T-helper 1 cell treated with Interleukin-12 subunit alpha and Interleukin-12 subunit beta and Interleukin-4 antibody, amounts not matched to agents 30 μg/mL and 1 μg/mL, for 36 hours (primary cell): ENCODE measurements at regions not wholly inside any gene's neighbourhood (a gene's known extent, or its start where the extent isn't known, plus 50 kb on each side); places are given as distances from the start of the nearest gene placed in this dataset.

Source experiments
- H3K27ac Mint-ChIP-seq: one replicate; pipeline ENCODE4 v1.8.0; 2021; ENCODE audit warnings: mild to moderate bottlenecking, mixed read lengths
- H3K27me3 Mint-ChIP-seq: one replicate; pipeline ENCODE4 v1.8.0; 2021; ENCODE audit warnings: low read depth, mixed read lengths
- H3K36me3 Mint-ChIP-seq: one replicate; pipeline ENCODE4 v1.8.0; 2021; ENCODE audit warnings: low read depth, mixed read lengths
- H3K4me1 Mint-ChIP-seq: one replicate; pipeline ENCODE4 v1.8.0; 2021; ENCODE audit warnings: low read depth, mixed read lengths
- H3K4me3 Mint-ChIP-seq: one replicate; pipeline ENCODE4 v1.8.0; 2021; ENCODE audit warnings: mild to moderate bottlenecking, moderate library complexity, mixed read lengths
- H3K9me3 Mint-ChIP-seq: one replicate; pipeline ENCODE4 v1.8.0; 2021; ENCODE audit warnings: mixed read lengths

DNA sequence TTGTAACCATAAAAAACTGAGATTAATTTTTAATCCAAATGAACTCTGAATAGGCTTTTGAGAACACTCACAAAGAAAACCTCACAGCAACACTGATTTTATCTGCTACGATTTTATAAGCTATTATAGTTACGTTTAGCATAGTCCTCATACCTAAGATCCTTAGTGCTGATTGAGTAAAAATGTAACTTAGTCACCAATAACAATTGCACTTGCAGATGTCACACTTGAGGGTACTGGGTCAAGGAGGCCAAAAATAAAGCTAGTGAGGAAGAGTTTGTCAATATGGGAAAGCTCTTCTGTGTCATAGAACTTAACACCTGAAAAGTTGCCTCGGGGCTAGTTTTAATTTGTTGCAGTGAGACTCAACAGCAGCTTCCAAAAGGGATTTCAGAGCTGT is 706.5 kb upstream of the FAM98A start:
- Mint-ChIP-seq H3K9me3 (peaks cover 6% of the 10 kb centered on the region), H3K4me3 (no peak overlapping the region), H3K27ac (no peak overlapping the region), H3K36me3 (no peaks in the 10 kb centered on the region), H3K4me1 (no peaks in the 10 kb centered on the region), H3K27me3 (no peaks in the 10 kb centered on the region)

DNA sequence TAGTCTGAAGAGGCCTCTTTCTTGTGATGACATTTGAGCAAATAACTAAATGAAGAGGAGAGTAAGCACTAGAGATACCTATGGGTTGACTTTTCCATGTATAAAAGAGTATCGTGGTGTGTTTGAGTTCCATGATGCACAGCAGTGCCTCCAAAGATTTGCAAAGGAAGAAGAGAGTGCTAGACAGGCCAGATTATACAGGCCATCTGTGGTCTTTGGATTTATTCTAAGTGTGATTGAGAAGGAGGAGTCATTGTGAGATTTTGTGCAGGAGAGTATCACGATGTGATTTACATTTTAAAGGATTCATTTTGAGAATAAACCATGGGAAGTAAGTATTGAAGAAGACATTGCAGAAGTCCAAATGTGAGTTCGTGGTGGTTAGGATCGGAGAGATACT is 695.9 kb upstream of the FAM98A start:
- H3K4me3 Mint-ChIP-seq = no peak overlapping the region
- H3K27ac Mint-ChIP-seq = no peak overlapping the region
- H3K36me3 Mint-ChIP-seq = no peaks in the 10 kb centered on the region
- H3K9me3 Mint-ChIP-seq = no peaks in the 10 kb centered on the region
- no peaks in the 10 kb centered on the region for H3K4me1 Mint-ChIP-seq
- no peaks in the 10 kb centered on the region for H3K27me3 Mint-ChIP-seq

DNA sequence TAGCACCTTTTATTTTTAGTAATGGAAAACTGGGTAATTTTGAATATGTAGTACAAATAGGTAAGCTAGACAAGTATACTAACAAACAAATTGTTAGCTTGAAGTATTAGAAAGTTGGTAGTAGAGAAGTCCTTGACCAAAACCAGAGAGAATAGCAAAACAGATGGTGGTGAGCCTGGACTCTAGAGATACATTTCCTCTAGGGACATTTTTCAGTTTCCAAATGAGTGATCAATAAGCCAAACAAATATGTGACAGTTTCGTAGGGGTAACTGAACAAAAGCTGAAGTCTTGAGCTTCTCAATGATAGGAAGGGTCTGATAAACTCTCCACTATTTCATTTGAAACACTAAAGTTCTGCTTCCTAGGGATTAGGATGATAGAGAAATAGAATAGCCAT is 692.0 kb upstream of the FAM98A start:
- no peak overlapping the region for H3K27ac Mint-ChIP-seq
- no peaks in the 10 kb centered on the region for H3K27me3 Mint-ChIP-seq
- H3K4me1 Mint-ChIP-seq = no peaks in the 10 kb centered on the region
- H3K4me3 Mint-ChIP-seq = no peak overlapping the region
- H3K36me3 Mint-ChIP-seq = no peaks in the 10 kb centered on the region
- H3K9me3 Mint-ChIP-seq = peaks cover 4% of the 10 kb centered on the region

DNA sequence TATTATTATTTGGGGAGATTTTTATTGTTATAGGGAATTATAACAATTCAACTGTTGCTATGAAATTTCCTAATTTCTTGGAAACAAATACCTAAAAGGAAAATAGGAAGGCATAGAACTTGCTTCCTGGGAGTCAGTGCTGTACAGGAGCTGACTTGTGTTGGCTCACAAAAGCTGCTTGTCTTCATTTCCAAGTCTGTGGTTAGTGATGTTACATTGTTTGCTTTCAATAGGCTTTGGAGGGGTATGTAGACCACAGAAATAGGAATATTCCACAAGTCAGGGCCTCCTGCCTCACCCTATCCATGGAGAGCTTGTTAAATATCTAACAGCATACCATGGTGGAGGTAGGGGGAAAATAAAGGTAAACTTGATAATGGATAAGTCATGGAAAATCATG is 688.9 kb upstream of the FAM98A start:
- no peaks in the 10 kb centered on the region for H3K4me1 Mint-ChIP-seq
- no peaks in the 10 kb centered on the region for H3K27me3 Mint-ChIP-seq
- H3K27ac Mint-ChIP-seq = no peak overlapping the region
- H3K9me3 Mint-ChIP-seq = peaks cover 18% of the 10 kb centered on the region
- no peaks in the 10 kb centered on the region for H3K36me3 Mint-ChIP-seq
- H3K4me3 Mint-ChIP-seq = no peak overlapping the region

DNA sequence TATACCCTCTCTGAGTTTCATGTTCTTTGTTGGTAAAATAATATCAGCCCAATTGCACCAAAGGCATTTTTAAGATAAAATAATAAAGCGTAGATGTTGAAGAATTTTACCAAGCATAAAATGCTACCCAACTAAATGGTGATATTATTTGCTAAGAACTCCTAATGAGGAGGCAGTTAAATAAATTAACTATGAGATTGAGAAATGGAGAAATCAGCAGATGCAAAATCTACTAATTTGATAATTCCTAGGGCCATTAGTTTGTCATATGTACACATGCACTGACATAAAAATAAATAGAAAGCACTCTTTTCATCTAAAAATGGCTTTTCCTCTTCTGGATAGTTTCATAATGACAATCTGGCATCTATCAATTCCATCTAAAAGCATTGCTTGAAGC is 681.5 kb upstream of the FAM98A start:
- Mint-ChIP-seq H3K27ac (no peak overlapping the region), H3K4me3 (no peak overlapping the region), H3K27me3 (no peaks in the 10 kb centered on the region), H3K4me1 (no peaks in the 10 kb centered on the region), H3K9me3 (peaks cover 14% of the 10 kb centered on the region), H3K36me3 (no peaks in the 10 kb centered on the region)

DNA sequence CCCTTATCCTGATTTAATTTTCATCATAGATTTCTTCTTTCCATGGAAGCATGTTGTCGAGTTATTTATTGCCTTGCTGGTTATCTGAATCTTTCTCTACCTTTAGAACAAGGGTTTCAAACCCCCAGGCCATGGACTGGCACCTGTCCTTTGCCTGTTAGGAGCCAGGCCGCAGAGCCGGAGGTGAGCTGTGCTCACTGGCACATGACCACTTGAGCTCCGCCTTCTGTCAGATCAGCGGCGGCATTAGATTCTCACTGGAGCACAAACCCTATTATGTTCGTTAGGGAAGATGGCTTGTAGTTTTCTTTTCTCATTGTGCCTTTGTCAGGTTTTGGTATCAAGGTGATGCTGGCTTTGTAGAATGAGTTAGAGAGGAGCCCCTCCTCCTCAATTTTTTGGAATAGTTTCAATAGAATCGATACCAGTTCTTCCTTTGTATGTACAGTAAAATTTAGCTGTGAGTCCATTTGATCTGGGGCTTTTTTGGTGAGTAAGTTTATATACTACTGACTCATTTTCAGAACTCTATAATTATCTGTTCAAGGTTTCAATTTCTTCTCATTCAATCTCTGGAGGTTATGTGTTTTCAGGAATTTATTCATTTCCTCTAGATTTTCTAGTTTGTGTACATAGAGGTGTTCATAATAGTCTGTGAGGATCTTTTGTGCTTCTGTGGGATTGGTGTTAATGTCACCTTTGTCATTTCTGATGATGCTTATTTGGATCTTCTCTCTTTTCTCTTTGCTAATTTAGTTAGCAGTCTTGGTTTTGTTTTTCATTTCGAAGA is 668.0 kb upstream of the FAM98A start:
- no peaks in the 10 kb centered on the region for H3K4me1 Mint-ChIP-seq
- peaks cover 14% of the 10 kb centered on the region for H3K9me3 Mint-ChIP-seq
- no peak overlapping the region for H3K4me3 Mint-ChIP-seq
- no peaks in the 10 kb centered on the region for H3K27me3 Mint-ChIP-seq
- no peaks in the 10 kb centered on the region for H3K36me3 Mint-ChIP-seq
- H3K27ac Mint-ChIP-seq = no peak overlapping the region

DNA sequence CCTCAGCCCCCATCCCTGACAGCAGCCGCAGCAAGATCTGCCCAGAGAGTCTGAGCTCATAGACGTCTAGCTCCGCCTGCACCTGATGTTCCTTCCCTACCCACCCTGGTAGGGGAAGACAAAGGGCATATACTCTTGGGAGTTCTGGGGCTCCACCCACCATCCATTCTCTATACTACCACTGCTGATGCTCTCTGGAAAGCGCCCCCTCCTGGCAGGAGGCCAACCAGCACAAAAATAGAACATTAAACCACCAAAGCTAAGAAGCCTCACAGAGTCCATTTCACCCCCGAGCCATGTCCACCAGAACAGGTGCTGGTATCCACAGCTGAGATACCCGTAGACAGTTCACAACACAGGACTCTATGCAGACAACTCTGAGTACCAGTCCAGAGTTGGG is 662.6 kb upstream of the FAM98A start:
- Mint-ChIP-seq H3K4me1 (no peaks in the 10 kb centered on the region), H3K27ac (no peak overlapping the region), H3K36me3 (no peaks in the 10 kb centered on the region), H3K27me3 (no peaks in the 10 kb centered on the region), H3K4me3 (no peak overlapping the region), H3K9me3 (peaks cover 11% of the 10 kb centered on the region)

DNA sequence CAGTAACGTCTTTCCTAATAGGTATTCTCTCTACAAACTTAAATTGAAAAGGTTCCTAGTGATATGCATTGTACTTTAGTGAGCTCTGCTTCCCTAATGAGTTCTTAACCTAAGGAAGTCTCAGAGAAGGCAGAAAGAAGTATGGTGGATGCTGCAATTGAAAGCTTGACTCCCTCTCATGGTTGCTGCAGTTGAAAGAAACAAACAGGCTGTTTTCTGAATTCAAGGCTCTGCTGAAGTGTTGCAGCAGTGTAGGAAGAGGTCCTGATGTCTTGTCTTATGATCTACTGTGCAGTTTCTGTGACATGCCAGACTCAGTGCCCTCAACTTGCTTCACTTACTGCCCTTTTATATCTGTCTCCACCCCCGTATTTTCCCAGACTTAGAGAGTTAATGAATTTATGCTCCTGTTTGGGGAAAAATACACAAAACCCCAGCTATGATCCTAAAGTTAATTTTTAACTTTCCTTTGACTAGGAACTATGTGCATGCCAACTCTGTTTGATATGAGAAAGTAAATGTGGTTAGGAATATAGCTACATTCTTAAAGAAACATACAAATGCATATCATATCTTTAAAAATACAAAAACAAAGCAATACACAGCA is 655.3 kb upstream of the FAM98A start:
- Mint-ChIP-seq H3K4me3 (no peak overlapping the region), H3K9me3 (peaks cover 8% of the 10 kb centered on the region), H3K4me1 (no peaks in the 10 kb centered on the region), H3K27me3 (no peaks in the 10 kb centered on the region), H3K36me3 (no peaks in the 10 kb centered on the region), H3K27ac (no peak overlapping the region)

DNA sequence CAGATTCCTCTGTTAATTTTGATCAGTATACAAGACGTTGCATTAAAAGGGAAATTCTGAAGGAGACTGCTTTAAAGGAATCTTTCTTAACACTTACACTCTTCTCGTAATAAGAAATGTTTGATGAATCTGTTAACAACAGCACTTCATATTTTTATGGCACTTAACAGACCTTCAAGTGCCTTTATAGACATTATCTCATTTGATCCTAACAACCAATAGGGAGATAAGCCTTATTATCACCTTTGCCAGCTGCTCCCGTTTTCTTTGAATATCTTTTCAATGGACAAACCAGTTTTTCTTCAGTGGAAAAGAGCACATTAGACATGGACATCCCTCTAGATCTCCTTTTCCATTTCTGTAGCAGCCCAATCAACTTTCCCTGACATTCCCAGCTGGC is 653.0 kb upstream of the FAM98A start:
- Mint-ChIP-seq H3K4me1 (no peaks in the 10 kb centered on the region), H3K36me3 (no peaks in the 10 kb centered on the region), H3K9me3 (no peaks in the 10 kb centered on the region), H3K4me3 (no peak overlapping the region), H3K27me3 (no peaks in the 10 kb centered on the region), H3K27ac (no peak overlapping the region)

DNA sequence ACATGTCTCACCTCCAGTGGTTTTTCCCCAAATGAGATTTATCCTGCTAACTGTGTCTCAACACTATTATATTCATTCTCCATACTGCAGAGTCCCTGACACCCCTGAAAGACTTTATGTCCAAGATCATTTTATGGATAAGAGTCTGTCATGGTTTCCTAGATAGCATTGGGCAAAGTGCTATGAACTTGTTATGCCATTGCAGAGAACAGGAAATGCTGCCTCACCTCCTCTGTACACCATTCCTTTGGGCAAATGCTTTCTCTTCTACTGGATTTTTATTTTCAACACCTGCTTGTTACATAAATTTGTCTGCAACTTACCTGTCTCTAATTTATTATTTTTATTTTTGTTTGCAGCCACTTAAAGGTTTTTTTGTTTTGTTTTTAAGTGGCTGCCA is 652.5 kb upstream of the FAM98A start:
- Mint-ChIP-seq H3K27ac (no peak overlapping the region), H3K27me3 (no peaks in the 10 kb centered on the region), H3K4me1 (no peaks in the 10 kb centered on the region), H3K4me3 (no peak overlapping the region), H3K9me3 (no peaks in the 10 kb centered on the region), H3K36me3 (no peaks in the 10 kb centered on the region)

DNA sequence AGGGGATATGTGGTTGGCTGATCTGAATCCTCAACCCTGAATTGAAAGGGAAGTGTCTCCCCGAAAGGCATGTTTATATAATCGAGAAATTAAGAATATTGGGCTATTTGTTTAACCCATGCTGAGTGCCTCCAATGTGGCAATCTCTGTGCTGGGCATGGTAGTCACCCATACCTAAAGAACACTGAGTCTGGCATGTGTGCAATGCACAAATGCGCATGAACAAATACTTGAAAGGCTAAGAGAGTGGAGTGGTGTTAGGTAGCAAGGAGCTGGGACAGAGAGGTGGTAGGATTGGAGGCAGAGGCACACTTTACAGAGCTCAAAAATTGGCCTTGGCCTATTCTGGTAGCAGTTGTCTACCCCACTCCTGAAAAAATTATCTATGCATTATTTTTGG is 645.1 kb upstream of the FAM98A start:
- H3K36me3 Mint-ChIP-seq = no peaks in the 10 kb centered on the region
- H3K27ac Mint-ChIP-seq = no peak overlapping the region

DNA sequence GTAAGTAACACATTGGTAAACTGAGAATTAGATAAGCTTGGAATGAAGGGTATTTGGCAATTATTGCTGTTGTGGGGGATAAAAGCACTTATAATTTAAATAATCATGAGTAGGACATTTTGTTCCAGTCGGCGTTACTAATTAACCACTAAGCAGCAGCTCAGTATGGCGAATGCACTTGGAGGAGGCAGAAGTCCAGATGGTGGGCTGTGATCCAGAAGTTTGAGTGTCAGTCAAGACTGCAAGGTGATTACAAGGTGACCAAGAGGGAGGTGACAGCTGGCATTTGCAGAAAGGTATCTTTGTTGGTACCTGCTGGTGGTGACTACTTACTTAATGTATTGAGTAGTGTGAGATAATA is 643.6 kb upstream of the FAM98A start:
- Mint-ChIP-seq H3K27me3 (no peaks in the 10 kb centered on the region), H3K4me3 (no peak overlapping the region), H3K9me3 (no peaks in the 10 kb centered on the region), H3K27ac (no peak overlapping the region), H3K36me3 (no peaks in the 10 kb centered on the region), H3K4me1 (no peaks in the 10 kb centered on the region)

More for the DNA sequence above, 645.1 kb upstream of the FAM98A start:
- H3K9me3 Mint-ChIP-seq = no peaks in the 10 kb centered on the region
- no peaks in the 10 kb centered on the region for H3K4me1 Mint-ChIP-seq
- H3K27me3 Mint-ChIP-seq = no peaks in the 10 kb centered on the region
- H3K4me3 Mint-ChIP-seq = no peak overlapping the region

DNA sequence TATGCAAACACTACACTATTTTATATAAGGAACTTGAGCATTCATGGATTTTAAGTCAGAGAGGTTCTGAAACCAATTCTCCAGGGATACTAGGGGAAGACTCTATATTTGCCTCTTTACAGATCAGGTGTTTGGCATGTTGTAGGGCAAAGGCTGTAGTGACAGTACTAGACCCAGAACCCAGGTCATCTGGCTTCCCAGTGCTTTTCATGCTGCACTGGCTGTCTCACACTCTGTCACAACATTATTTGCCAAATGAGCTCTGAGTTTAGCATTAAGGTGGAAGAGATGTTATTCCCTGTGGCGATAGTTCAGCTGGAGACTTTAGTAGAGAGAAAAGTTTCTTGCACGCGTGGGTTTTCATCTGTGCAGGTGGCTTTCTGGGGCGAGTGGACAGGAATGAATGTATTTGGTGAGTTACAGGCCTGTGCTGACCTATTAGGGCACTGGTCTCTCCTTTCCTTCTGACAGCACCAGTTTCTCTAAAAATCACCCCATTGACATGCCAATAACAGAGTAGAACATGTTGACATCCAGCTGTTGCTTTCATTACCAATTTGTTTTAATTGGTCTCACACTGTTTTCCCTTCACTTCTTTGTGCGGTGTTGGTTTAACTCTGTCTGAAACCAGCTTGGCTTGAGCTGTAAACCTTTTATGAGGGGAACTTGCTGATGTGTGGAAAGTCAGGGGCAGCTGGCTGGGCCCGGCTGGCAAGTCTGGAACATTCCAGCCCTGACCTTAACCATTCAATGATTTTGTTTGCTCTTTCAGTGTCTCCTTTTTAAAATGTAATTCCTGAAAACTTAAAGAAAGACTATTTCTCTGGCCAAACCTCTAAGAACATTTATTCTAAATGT is 643.0 kb upstream of the FAM98A start:
- no peak overlapping the region for H3K27ac Mint-ChIP-seq
- no peak overlapping the region for H3K4me3 Mint-ChIP-seq
- H3K4me1 Mint-ChIP-seq = no peaks in the 10 kb centered on the region
- H3K36me3 Mint-ChIP-seq = no peaks in the 10 kb centered on the region
- no peaks in the 10 kb centered on the region for H3K27me3 Mint-ChIP-seq
- no peaks in the 10 kb centered on the region for H3K9me3 Mint-ChIP-seq

DNA sequence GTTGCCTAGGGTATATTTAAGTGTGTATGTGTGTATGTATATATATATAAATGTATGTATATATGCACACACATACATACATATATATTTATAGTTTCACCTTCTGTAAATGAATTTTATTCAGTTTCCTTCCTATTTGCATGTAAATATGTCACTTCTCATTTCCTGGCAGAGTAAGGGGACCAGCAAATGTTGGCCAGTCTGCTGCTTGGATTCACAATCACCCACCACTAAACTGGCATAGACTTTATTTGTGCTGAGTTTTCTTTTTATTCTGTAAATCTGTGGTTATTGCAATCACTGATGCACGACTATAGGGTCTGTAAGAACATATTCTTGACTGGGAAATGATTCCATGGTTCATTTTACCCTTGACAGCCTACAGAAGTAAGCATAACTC is 640.4 kb upstream of the FAM98A start:
- Mint-ChIP-seq H3K4me1 (no peaks in the 10 kb centered on the region), H3K4me3 (no peak overlapping the region)

DNA sequence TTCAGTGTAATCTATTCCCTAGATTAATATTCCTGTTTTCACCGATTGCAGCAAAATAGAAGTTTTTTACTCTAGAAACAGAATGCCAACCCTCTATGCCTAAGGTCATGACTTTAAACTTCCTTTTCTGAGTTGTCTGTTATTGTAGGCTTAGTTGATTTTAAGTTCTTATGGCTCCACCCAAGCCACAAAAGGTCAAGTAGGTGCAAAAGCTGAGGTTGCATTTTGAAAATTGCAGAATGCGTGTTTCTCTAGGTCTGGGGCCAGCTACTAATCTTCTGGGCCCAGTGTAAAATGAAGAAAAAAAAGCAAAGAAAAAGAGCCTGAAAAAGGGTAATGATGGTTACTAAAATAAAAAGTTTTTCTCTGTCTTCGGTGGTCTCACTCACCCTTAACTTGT is 635.7 kb upstream of the FAM98A start:
- H3K9me3 Mint-ChIP-seq = peaks cover 7% of the 10 kb centered on the region
- no peak overlapping the region for H3K4me3 Mint-ChIP-seq
- H3K4me1 Mint-ChIP-seq = no peaks in the 10 kb centered on the region
- no peaks in the 10 kb centered on the region for H3K27me3 Mint-ChIP-seq
- H3K36me3 Mint-ChIP-seq = no peaks in the 10 kb centered on the region
- no peak overlapping the region for H3K27ac Mint-ChIP-seq

More for the DNA sequence above, 640.4 kb upstream of the FAM98A start:
- Mint-ChIP-seq H3K27me3 (no peaks in the 10 kb centered on the region), H3K9me3 (peaks cover 7% of the 10 kb centered on the region), H3K36me3 (no peaks in the 10 kb centered on the region), H3K27ac (no peak overlapping the region)
